PC-3 (cell line): ENCODE measurements at regions not wholly inside any gene's neighbourhood (a gene's known extent, or its start where the extent isn't known, plus 50 kb on each side); places are given as distances from the start of the nearest gene placed in this dataset.

Source experiments
- EZH2 ChIP-seq: fragments of 300-600 bp; sonication (generic); IDR thresholded peaks from one replicate; pipeline ENCODE4 v1.6.1; 2017; ENCODE audit warnings: antibody characterized with exemption, mild to moderate bottlenecking, low read length; ENCODE audit not compliant: unreplicated experiment
- EZH2phosphoT487 ChIP-seq: fragments of 300-600 bp; sonication (generic); IDR thresholded peaks from 2 replicates; pipeline ENCODE4 v1.6.1; 2018; ENCODE audit warnings: mild to moderate bottlenecking, antibody characterized with exemption, low read length, borderline replicate concordance
- TF ChIP-seq, protein P1 (sequence below): fragments of 300-600 bp; sonication (generic); conservative IDR thresholded peaks from 2 replicates; pipeline ENCODE4 v1.5.1; 2017; ENCODE audit warnings: antibody characterized with exemption, low read depth, mild to moderate bottlenecking, low read length

DNA sequence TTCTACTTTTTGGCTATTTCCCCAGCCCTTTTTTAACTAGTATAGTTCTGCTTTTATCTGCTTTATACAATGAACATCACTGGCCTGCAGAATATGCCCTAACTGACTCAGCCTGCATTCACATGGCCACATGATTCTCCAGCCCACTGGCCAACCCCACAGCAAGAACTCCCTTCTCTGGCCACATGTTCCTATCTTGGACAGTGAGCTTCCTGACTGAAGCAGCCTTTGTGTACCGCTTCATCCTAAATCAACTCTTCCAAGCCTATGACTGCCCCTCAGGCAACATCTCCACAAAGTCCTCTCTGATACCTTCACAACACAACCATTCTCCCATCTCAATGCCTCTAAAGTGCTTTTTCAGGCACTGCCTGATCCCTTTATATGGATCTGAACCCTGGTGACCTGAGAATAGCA lies 214.1 kb downstream of the COL4A1 start:
- TF ChIP-seq, protein P1, sequence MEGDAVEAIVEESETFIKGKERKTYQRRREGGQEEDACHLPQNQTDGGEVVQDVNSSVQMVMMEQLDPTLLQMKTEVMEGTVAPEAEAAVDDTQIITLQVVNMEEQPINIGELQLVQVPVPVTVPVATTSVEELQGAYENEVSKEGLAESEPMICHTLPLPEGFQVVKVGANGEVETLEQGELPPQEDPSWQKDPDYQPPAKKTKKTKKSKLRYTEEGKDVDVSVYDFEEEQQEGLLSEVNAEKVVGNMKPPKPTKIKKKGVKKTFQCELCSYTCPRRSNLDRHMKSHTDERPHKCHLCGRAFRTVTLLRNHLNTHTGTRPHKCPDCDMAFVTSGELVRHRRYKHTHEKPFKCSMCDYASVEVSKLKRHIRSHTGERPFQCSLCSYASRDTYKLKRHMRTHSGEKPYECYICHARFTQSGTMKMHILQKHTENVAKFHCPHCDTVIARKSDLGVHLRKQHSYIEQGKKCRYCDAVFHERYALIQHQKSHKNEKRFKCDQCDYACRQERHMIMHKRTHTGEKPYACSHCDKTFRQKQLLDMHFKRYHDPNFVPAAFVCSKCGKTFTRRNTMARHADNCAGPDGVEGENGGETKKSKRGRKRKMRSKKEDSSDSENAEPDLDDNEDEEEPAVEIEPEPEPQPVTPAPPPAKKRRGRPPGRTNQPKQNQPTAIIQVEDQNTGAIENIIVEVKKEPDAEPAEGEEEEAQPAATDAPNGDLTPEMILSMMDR, result no peak
- TF ChIP-seq EZH2phosphoT487, result no peak
- no peak for TF ChIP-seq EZH2
